Caco-2 (cell line): ENCODE measurements at regions not wholly inside any gene's neighbourhood (a gene's known extent, or its start where the extent isn't known, plus 50 kb on each side); places are given as distances from the start of the nearest gene placed in this dataset.

Experiments used
- BruUV-seq: library from RNA; stranded (reverse); fragments of 400-500 nt; replicated peaks from 2 replicates; lab custom pipeline; 2021; lab: Mats Ljungman, UMichigan
- CTCF ChIA-PET: fragments of 300-600 bp; sonication (Branson Sonifier 250); formaldehyde crosslinking; loops from one replicate; lab custom pipeline; 2022; ENCODE audit warnings: antibody characterized with exemption; lab: Charles Lee
- POLR2A ChIA-PET: fragments of 300-600 bp; sonication (Branson Sonifier 250); formaldehyde crosslinking; loops from one replicate; lab custom pipeline; 2022; ENCODE audit warnings: antibody characterized with exemption; lab: Charles Lee
- DNase-seq, 2 experiments: peaks; one replicate each; pipeline versions ENCODE4 v3.0.0 to v3.0.0-alpha.2; 2020 to 2022
- H3K27me3 ChIP-seq: replicated peaks from 2 replicates; pipeline ENCODE4 v1.6.0; 2011; ENCODE audit warnings: low read length; ENCODE audit not compliant: control insufficient read depth, insufficient read depth
- H3K36me3 ChIP-seq: 2 replicates; pipeline ENCODE4 v1.5.1; 2011; ENCODE audit warnings: low read length; ENCODE audit not compliant: control insufficient read depth, insufficient read depth
- H3K4me1 ChIP-seq: fragments of 250-450 bp; sonication (Bioruptor Pico); 2 replicates; pipeline ENCODE4 v1.5.1; 2020; ENCODE audit warnings: mild to moderate bottlenecking
- H3K4me3 ChIP-seq: 2 replicates; pipeline ENCODE4 v1.5.1; 2011; ENCODE audit warnings: low read depth, mild to moderate bottlenecking, control low read depth, low read length
- H3K9me3 ChIP-seq: fragments of 250-450 bp; sonication (Bioruptor Pico); 2 replicates; pipeline ENCODE4 v1.5.1; 2020; ENCODE audit warnings: mild to moderate bottlenecking, moderate library complexity
- H3K27ac Mint-ChIP-seq: one replicate; pipeline ENCODE4 v1.8.0; 2022; ENCODE audit warnings: mixed read lengths; ENCODE audit not compliant: unreplicated experiment
- H3K27me3 Mint-ChIP-seq: one replicate; pipeline ENCODE4 v1.8.0; 2022; ENCODE audit warnings: mixed read lengths; ENCODE audit not compliant: insufficient read depth, unreplicated experiment
- H3K36me3 Mint-ChIP-seq: one replicate; pipeline ENCODE4 v1.8.0; 2022; ENCODE audit warnings: mild to moderate bottlenecking, mixed read lengths; ENCODE audit not compliant: insufficient read depth, unreplicated experiment
- H3K4me1 Mint-ChIP-seq: one replicate; pipeline ENCODE4 v1.8.0; 2022; ENCODE audit warnings: low read depth, mixed read lengths; ENCODE audit not compliant: unreplicated experiment
- H3K4me3 Mint-ChIP-seq: one replicate; pipeline ENCODE4 v1.8.0; 2022; ENCODE audit warnings: mild to moderate bottlenecking, moderate library complexity, mixed read lengths; ENCODE audit not compliant: unreplicated experiment
- H3K9me3 Mint-ChIP-seq: one replicate; pipeline ENCODE4 v1.8.0; 2022; ENCODE audit warnings: mixed read lengths; ENCODE audit not compliant: unreplicated experiment
- CTCF ChIP-seq, 2 experiments: fragments of 200-600 bp in 1 of 2; IDR thresholded peaks; 1 replicate in 1 of 2; 2 replicates in 1 of 2; pipeline versions ENCODE4 v1.5.1 to v1.8.0; 2011 to 2022; ENCODE audit warnings: antibody characterized with exemption in 1 of 2, control low read depth in 1 of 2, inconsistent platforms in 1 of 2, low read depth in 1 of 2, low read length in 1 of 2, mild to moderate bottlenecking in 1 of 2, moderate library complexity in 1 of 2; ENCODE audit not compliant: insufficient read depth in 1 of 2, severe bottlenecking in 1 of 2, unreplicated experiment in 1 of 2
- intact Hi-C: fragments of 100-400 bp; cut with micrococcal nuclease; formaldehyde crosslinking; loops from one replicate; pipeline ENCODE4 v1.10.0; 2022; ENCODE audit not compliant: unreplicated experiment

DNA sequence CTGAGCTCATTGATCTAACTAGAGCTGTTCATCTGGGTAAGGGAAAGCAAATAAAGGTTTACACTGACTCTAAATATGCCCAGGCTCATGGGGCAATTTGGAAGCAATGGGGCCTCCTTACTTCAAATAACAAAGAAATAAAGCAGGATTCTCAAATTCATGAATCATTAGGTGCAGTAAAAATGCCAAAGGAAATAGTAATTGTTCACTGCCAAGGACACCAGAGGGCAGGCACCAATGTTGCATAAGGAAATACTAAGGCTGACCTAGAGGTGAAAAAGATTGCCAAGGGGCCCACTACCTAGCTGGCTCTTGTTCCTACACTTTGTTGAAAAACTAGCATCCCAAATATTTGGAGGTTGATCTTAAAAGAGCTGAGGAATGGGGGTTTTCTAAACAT, 1686.7 kb upstream of the MIR17HG start:
- ChIA-PET POLR2A (no interaction called here), CTCF (no interaction called here)
- BruUV-seq: no TSS peak
- Mint-ChIP-seq H3K27ac (no peak overlapping the region), H3K4me1 (no peaks in the 10 kb centered on the region), H3K36me3 (no peaks in the 10 kb centered on the region), H3K27me3 (no peaks in the 10 kb centered on the region), H3K9me3 (peaks cover 11% of the 10 kb centered on the region), H3K4me3 (no peak overlapping the region)
- DNase-seq: no peak
- Histone ChIP-seq H3K9me3 (no peaks in the 10 kb centered on the region), H3K27me3 (no peaks in the 10 kb centered on the region), H3K4me1 (no peaks in the 10 kb centered on the region), H3K4me3 (no peak overlapping the region), H3K36me3 (no peaks in the 10 kb centered on the region)
- TF ChIP-seq CTCF (IDR thresholded peaks at IDR 0.05; ENCODE audit: insufficient read depth in 1 of 2, low read depth in 1 of 2, low read length in 1 of 2, severe bottlenecking in 1 of 2, unreplicated experiment in 1 of 2): no peak
- intact Hi-C loops: no loop called here

GRCh38 chr13:89673789-89674311, 1673.6 kb upstream of the MIR17HG start:
- Mint-ChIP-seq H3K36me3 (no peaks in the 10 kb centered on the region), H3K27me3 (no peaks in the 10 kb centered on the region), H3K27ac (no peak overlapping the region), H3K4me1 (peaks cover 4% of the 10 kb centered on the region), H3K4me3 (no peak overlapping the region), H3K9me3 (no peaks in the 10 kb centered on the region)
- BruUV-seq: no TSS peak
- CTCF ChIA-PET: no interaction called here
- TF ChIP-seq CTCF (IDR thresholded peaks at IDR 0.05; ENCODE audit: insufficient read depth in 1 of 2, low read depth in 1 of 2, low read length in 1 of 2, severe bottlenecking in 1 of 2, unreplicated experiment in 1 of 2): no peak
- Histone ChIP-seq H3K4me3 (no peak overlapping the region), H3K36me3 (no peaks in the 10 kb centered on the region), H3K9me3 (no peaks in the 10 kb centered on the region), H3K4me1 (0 out of 2 replicates have a peak, but pooled peaks cover 3% of the 10 kb centered on the region), H3K27me3 (no peaks in the 10 kb centered on the region)
- POLR2A ChIA-PET: no interaction called here
- intact Hi-C loops: no loop called here
- no peak for DNase-seq

GRCh38 chr13:89678466-89679121, 1668.9 kb upstream of the MIR17HG start:
- Histone ChIP-seq H3K36me3 (no peaks in the 10 kb centered on the region), H3K9me3 (no peaks in the 10 kb centered on the region), H3K4me1 (no peaks in the 10 kb centered on the region), H3K4me3 (no peak overlapping the region), H3K27me3 (no peaks in the 10 kb centered on the region)
- ChIA-PET CTCF (no interaction called here), POLR2A (interaction anchor here (0.6 kb wide), 1 partner anchor 168 kb away, joined by 3 read pairs; no protein-coding TSS in a partner anchor)
- intact Hi-C loops: no loop called here
- DNase-seq: no peak
- Mint-ChIP-seq H3K4me3 (no peak overlapping the region), H3K27ac (no peak overlapping the region), H3K27me3 (no peaks in the 10 kb centered on the region), H3K9me3 (no peaks in the 10 kb centered on the region), H3K36me3 (no peaks in the 10 kb centered on the region), H3K4me1 (no peaks in the 10 kb centered on the region)
- no TSS peak for BruUV-seq
- TF ChIP-seq CTCF (IDR thresholded peaks at IDR 0.05; ENCODE audit: insufficient read depth in 1 of 2, low read depth in 1 of 2, low read length in 1 of 2, severe bottlenecking in 1 of 2, unreplicated experiment in 1 of 2): no peak
